IMR-90 (cell line): ENCODE measurements at regions not wholly inside any gene's neighbourhood (a gene's known extent, or its start where the extent isn't known, plus 50 kb on each side); places are given as distances from the start of the nearest gene placed in this dataset.

Source experiments
- ATAC-seq: fragments of 200-7000 bp; cut with Tn5 transposase; 2 replicates; pipeline ENCODE4 v1.9.1; 2020; ENCODE audit warnings: low read depth, mild to moderate bottlenecking, moderate library complexity
- BruUV-seq: library from RNA; stranded (reverse); fragments of 400-500 nt; replicated peaks from 2 replicates; lab custom pipeline; 2021; lab: Mats Ljungman, UMichigan
- CTCF ChIA-PET: fragments of 300-600 bp; formaldehyde crosslinking; extraction: SDS; loops from one replicate; lab custom pipeline; 2021; ENCODE audit warnings: antibody characterized with exemption; lab: Yijun Ruan, JAX
- POLR2A ChIA-PET: fragments of 300-600 bp; sonication (Branson Sonifier 250); formaldehyde crosslinking; loops from one replicate; lab custom pipeline; 2022; ENCODE audit warnings: antibody characterized with exemption; ENCODE audit not compliant: unreplicated experiment; lab: Charles Lee
- DNase-seq: peaks from one replicate; pipeline ENCODE4 v3.0.0; 2013
- H2AFZ ChIP-seq: replicated peaks from 2 replicates; pipeline ENCODE3; 2013; ENCODE audit warnings: low read length, mild to moderate bottlenecking; ENCODE audit not compliant: poor library complexity
- H2AK5ac ChIP-seq: 2 replicates; pipeline ENCODE4 v1.6.1; 2013; ENCODE audit warnings: low read depth, low read length, inconsistent platforms
- H2AK9ac ChIP-seq: replicated peaks from 2 replicates; pipeline ENCODE3; 2013; ENCODE audit warnings: mild to moderate bottlenecking, low read depth, low read length, moderate library complexity; ENCODE audit not compliant: poor library complexity
- H2BK120ac ChIP-seq: 2 replicates; pipeline ENCODE4 v1.6.1; 2013; ENCODE audit warnings: low read depth, low read length, inconsistent platforms
- H2BK15ac ChIP-seq: 3 replicates; pipeline ENCODE4 v1.6.1; 2013; ENCODE audit warnings: low read depth, low read length, inconsistent platforms
- H2BK20ac ChIP-seq: 2 replicates; pipeline ENCODE4 v1.6.1; 2013; ENCODE audit warnings: low read depth, mild to moderate bottlenecking, inconsistent platforms, low read length, moderate library complexity
- H2BK5ac ChIP-seq: 2 replicates; pipeline ENCODE4 v1.6.1; 2013; ENCODE audit warnings: mild to moderate bottlenecking, low read depth, low read length, inconsistent platforms; ENCODE audit not compliant: poor library complexity, severe bottlenecking
- H3K14ac ChIP-seq: replicated peaks from 2 replicates; pipeline ENCODE4 v1.6.1; 2013; ENCODE audit warnings: low read depth, low read length, inconsistent platforms
- H3K18ac ChIP-seq: 2 replicates; pipeline ENCODE4 v1.6.1; 2013; ENCODE audit warnings: low read depth, low read length, control low read depth
- H3K23ac ChIP-seq: 2 replicates; pipeline ENCODE4 v1.6.1; 2013; ENCODE audit warnings: low read depth, low read length, inconsistent platforms
- H3K27ac ChIP-seq: 2 replicates; pipeline ENCODE4 v1.5.1; 2013; ENCODE audit warnings: mild to moderate bottlenecking, control low read depth, low read length; ENCODE audit not compliant: insufficient read depth
- H3K27me3 ChIP-seq: 2 replicates; pipeline ENCODE4 v1.6.1; 2013; ENCODE audit warnings: low read length; ENCODE audit not compliant: control insufficient read depth, insufficient read depth
- H3K36me3 ChIP-seq: 2 replicates; pipeline ENCODE4 v1.6.1; 2013; ENCODE audit warnings: low read length, mixed read lengths; ENCODE audit not compliant: control insufficient read depth, insufficient read depth
- H3K4ac ChIP-seq: 2 replicates; pipeline ENCODE4 v1.6.1; 2013; ENCODE audit warnings: low read depth, low read length, inconsistent platforms
- H3K4me1 ChIP-seq: 2 replicates; pipeline ENCODE4 v1.6.1; 2013; ENCODE audit warnings: low read length, mixed read lengths; ENCODE audit not compliant: control insufficient read depth, insufficient read depth
- H3K4me2 ChIP-seq: 2 replicates; pipeline ENCODE4 v1.6.1; 2013; ENCODE audit warnings: low read depth, mild to moderate bottlenecking, control low read depth, low read length, moderate library complexity
- H3K4me3 ChIP-seq: 2 replicates; pipeline ENCODE4 v1.5.1; 2013; ENCODE audit warnings: low read depth, mild to moderate bottlenecking, control low read depth, low read length, moderate library complexity; ENCODE audit not compliant: insufficient read depth
- H3K56ac ChIP-seq: 2 replicates; pipeline ENCODE4 v1.6.1; 2013; ENCODE audit warnings: low read length, inconsistent platforms; ENCODE audit not compliant: insufficient read depth; ENCODE audit errors: extremely low read depth
- H3K79me1 ChIP-seq, 2 experiments: 2 replicates each; pipeline ENCODE4 v1.6.1; 2013; ENCODE audit warnings: low read length in 2 of 2, inconsistent platforms in 1 of 2, low read depth in 1 of 2
- H3K9ac ChIP-seq: 2 replicates; pipeline ENCODE4 v1.6.1; 2013; ENCODE audit warnings: low read depth, low read length, control low read depth
- H3K9me1 ChIP-seq: 2 replicates; pipeline ENCODE4 v1.6.1; 2013; ENCODE audit warnings: low read length, inconsistent platforms; ENCODE audit not compliant: insufficient read depth
- H3K9me3 ChIP-seq: 2 replicates; pipeline ENCODE4 v1.6.1; 2013; ENCODE audit warnings: low read length; ENCODE audit not compliant: control insufficient read depth, insufficient read depth
- H4K20me1 ChIP-seq: 2 replicates; pipeline ENCODE4 v1.6.1; 2013; ENCODE audit warnings: low read length, inconsistent platforms; ENCODE audit not compliant: insufficient read depth
- H4K5ac ChIP-seq: 2 replicates; pipeline ENCODE4 v1.6.1; 2013; ENCODE audit warnings: mild to moderate bottlenecking, low read depth, low read length, control low read depth
- H4K8ac ChIP-seq, 2 experiments: 2 replicates each; pipeline ENCODE4 v1.6.1; 2013; ENCODE audit warnings: low read depth in 2 of 2, low read length in 2 of 2, control low read depth in 1 of 2, inconsistent platforms in 1 of 2
- H4K91ac ChIP-seq: 2 replicates; pipeline ENCODE4 v1.6.1; 2013; ENCODE audit warnings: low read depth, low read length, inconsistent platforms; ENCODE audit not compliant: insufficient read depth
- CEBPB ChIP-seq: IDR thresholded peaks from 2 replicates; pipeline ENCODE4 v1.6.1; 2012; ENCODE audit warnings: low read depth, low read length, improper control_type of control experiment
- CTCF ChIP-seq: conservative IDR thresholded peaks from 2 replicates; pipeline ENCODE4 v1.5.1; 2012; ENCODE audit warnings: mild to moderate bottlenecking, low read depth, low read length, improper control_type of control experiment
- MAZ ChIP-seq: IDR thresholded peaks from 2 replicates; pipeline ENCODE4 v1.6.1; 2012; ENCODE audit warnings: low read depth, mild to moderate bottlenecking, low read length, improper control_type of control experiment, moderate library complexity, borderline replicate concordance
- RAD21 ChIP-seq: IDR thresholded peaks from 2 replicates; pipeline ENCODE4 v1.6.1; 2012; ENCODE audit warnings: low read length, improper control_type of control experiment
- RCOR1 ChIP-seq: IDR thresholded peaks from 2 replicates; pipeline ENCODE4 v1.6.1; 2012; ENCODE audit warnings: mild to moderate bottlenecking, low read length, improper control_type of control experiment; ENCODE audit not compliant: insufficient replicate concordance
- RFX5 ChIP-seq: IDR thresholded peaks from 2 replicates; pipeline ENCODE4 v1.8.0; 2012; ENCODE audit warnings: low read depth, mild to moderate bottlenecking, low read length, moderate library complexity
- SMC3 ChIP-seq: fragments of 150-350 bp; IDR thresholded peaks from 2 replicates; pipeline ENCODE4 v1.6.1; 2016; ENCODE audit warnings: low read depth, mild to moderate bottlenecking, antibody characterized with exemption, low read length, moderate library complexity
- WGBS, 2 experiments: methylation state at CpG; one replicate each; pipeline versions ENCODE4 v1.1.5 to v1.1.7; 2013; ENCODE audit warnings: missing lambda C conversion rate in 2 of 2; ENCODE audit not compliant: insufficient read length in 1 of 2; ENCODE audit errors: extremely low coverage in 2 of 2; 5-methylcytosine and 5-hydroxymethylcytosine counted together
- dilution Hi-C: fragments of 300-500 bp; cut with HindIII; formaldehyde crosslinking; loops from one replicate; pipeline ENCODE4 v1.14.3; 2018; ENCODE audit warnings: low sequenced_read_pairs; ENCODE audit not compliant: unreplicated experiment
- in situ Hi-C: fragments of 300-500 bp; cut with MboI; formaldehyde crosslinking; loops from 3 replicates; pipeline ENCODE4 v1.14.3; 2019; ENCODE audit warnings: low sequenced_read_pairs, inconsistent platforms, mixed read lengths
- intact Hi-C: fragments of 100-400 bp; cut with micrococcal nuclease; formaldehyde crosslinking; loops from 2 replicates; pipeline ENCODE4 v1.10.0; 2022

- H3K9ac ChIP-seq = no peak overlapping the region
- no peak overlapping the region for H4K91ac ChIP-seq
- ChIA-PET POLR2A (no interaction called here), CTCF (no interaction called here)
- no peak overlapping the region for H2BK120ac ChIP-seq
- DNase-seq = no peak
- no peak overlapping the region for H2BK20ac ChIP-seq
- no peaks in the 10 kb centered on the region for H3K36me3 ChIP-seq
- H3K79me1 ChIP-seq = no peaks in the 10 kb centered on the region
- dilution Hi-C loops = no loop called here
- H4K5ac ChIP-seq = no peak overlapping the region
- in situ Hi-C loops = no loop called here
- H3K9me3 ChIP-seq = peaks cover 13% of the 10 kb centered on the region
- no peak overlapping the region for H4K8ac ChIP-seq
- no peak overlapping the region for H3K4ac ChIP-seq
- H3K18ac ChIP-seq = no peak overlapping the region
- H3K56ac ChIP-seq = no peak overlapping the region
- no peak overlapping the region for H2BK5ac ChIP-seq
- H3K27ac ChIP-seq = no peak overlapping the region
- H3K23ac ChIP-seq = no peak overlapping the region
- H2AFZ ChIP-seq = no peak overlapping the region
- H2AK9ac ChIP-seq = no peak overlapping the region
- no peaks in the 10 kb centered on the region for H3K4me1 ChIP-seq
- H2AK5ac ChIP-seq = no peak overlapping the region
- WGBS, 2 experiments = 50% methylated on average over 1 of the region's 9 CpGs; no CpG with 5 or more reads in 1 of the 2 experiments
- no peak overlapping the region for H3K4me3 ChIP-seq
- no TSS peak for BruUV-seq
- no peaks in the 10 kb centered on the region for H4K20me1 ChIP-seq
- H2BK15ac ChIP-seq = no peak overlapping the region
- TF ChIP-seq CEBPB (no peak), RCOR1 (no peak), RAD21 (no peak), MAZ (no peak), RFX5 (no peak), SMC3 (no peak), CTCF (no peak)
- no peak overlapping the region for H3K4me2 ChIP-seq
- intact Hi-C loops = no loop called here
- no peak overlapping the region for H3K14ac ChIP-seq
- ATAC-seq = no peak
- no peaks in the 10 kb centered on the region for H3K9me1 ChIP-seq
- no peaks in the 10 kb centered on the region for H3K27me3 ChIP-seq
Measured at GRCh38 chr4:162408309-162408708, 244.5 kb upstream of the FSTL5 start.
